H9 (cell line): ENCODE measurements at regions not wholly inside any gene's neighbourhood (a gene's known extent, or its start where the extent isn't known, plus 50 kb on each side); places are given as distances from the start of the nearest gene placed in this dataset.

ENCODE experiments used
- DNase-seq: peaks from one replicate; pipeline ENCODE4 v3.0.0-alpha.2; 2017
- H2AFZ ChIP-seq: one replicate; pipeline ENCODE4 v1.6.1; 2013; ENCODE audit warnings: mild to moderate bottlenecking, low read length, control low read depth, moderate library complexity
- H2AK5ac ChIP-seq: 2 replicates; pipeline ENCODE4 v1.6.1; 2013; ENCODE audit warnings: low read length, control low read depth, mixed read lengths; ENCODE audit not compliant: insufficient read length
- H2BK120ac ChIP-seq: one replicate; pipeline ENCODE4 v1.6.1; 2013; ENCODE audit warnings: low read depth, mild to moderate bottlenecking, low read length, control low read depth, inconsistent platforms; ENCODE audit not compliant: poor library complexity, severe bottlenecking
- H2BK12ac ChIP-seq: 2 replicates; pipeline ENCODE4 v1.6.1; 2013; ENCODE audit warnings: low read length, control low read depth, mixed read lengths, low read depth; ENCODE audit not compliant: insufficient read length
- H2BK15ac ChIP-seq: 2 replicates; pipeline ENCODE4 v1.6.1; 2013; ENCODE audit warnings: low read depth, low read length, control low read depth
- H2BK20ac ChIP-seq: one replicate; pipeline ENCODE4 v1.6.1; 2013; ENCODE audit warnings: low read depth, mild to moderate bottlenecking, low read length, control low read depth, inconsistent platforms; ENCODE audit not compliant: poor library complexity, severe bottlenecking
- H2BK5ac ChIP-seq: 2 replicates; pipeline ENCODE4 v1.6.1; 2013; ENCODE audit warnings: low read length, control low read depth, mixed read lengths; ENCODE audit not compliant: insufficient read length
- H3K14ac ChIP-seq: 2 replicates; pipeline ENCODE4 v1.6.1; 2013; ENCODE audit warnings: low read length, control low read depth; ENCODE audit not compliant: insufficient read depth
- H3K18ac ChIP-seq: 2 replicates; pipeline ENCODE4 v1.6.1; 2013; ENCODE audit warnings: low read depth, mild to moderate bottlenecking, mixed read lengths, low read length, control low read depth; ENCODE audit not compliant: insufficient read length
- H3K23ac ChIP-seq: 2 replicates; pipeline ENCODE4 v1.6.1; 2013; ENCODE audit warnings: low read length, control low read depth, mixed read lengths, low read depth; ENCODE audit not compliant: insufficient read length
- H3K23me2 ChIP-seq: 2 replicates; pipeline ENCODE4 v1.6.1; 2013; ENCODE audit warnings: low read depth, mild to moderate bottlenecking, mixed read lengths, low read length, control low read depth; ENCODE audit not compliant: insufficient read length, poor library complexity, severe bottlenecking
- H3K27ac ChIP-seq: 2 replicates; pipeline ENCODE4 v1.5.1; 2013; ENCODE audit warnings: low read length, control low read depth, mixed read lengths, low read depth; ENCODE audit not compliant: insufficient read length
- H3K27me3 ChIP-seq: 2 replicates; pipeline ENCODE4 v1.6.1; 2013; ENCODE audit warnings: low read length, control low read depth, inconsistent platforms; ENCODE audit not compliant: insufficient read depth
- H3K4ac ChIP-seq: 2 replicates; pipeline ENCODE4 v1.6.1; 2013; ENCODE audit warnings: low read depth, mild to moderate bottlenecking, control low read depth, inconsistent platforms, low read length, moderate library complexity
- H3K4me1 ChIP-seq: 2 replicates; pipeline ENCODE4 v1.6.1; 2013; ENCODE audit warnings: low read length, control low read depth, inconsistent platforms; ENCODE audit not compliant: insufficient read depth
- H3K4me2 ChIP-seq: 2 replicates; pipeline ENCODE4 v1.6.1; 2013; ENCODE audit warnings: low read length, control low read depth, mixed read lengths; ENCODE audit not compliant: insufficient read length, insufficient read depth
- H3K56ac ChIP-seq: 2 replicates; pipeline ENCODE4 v1.6.1; 2013; ENCODE audit warnings: low read depth, mild to moderate bottlenecking, mixed read lengths, low read length, control low read depth; ENCODE audit not compliant: insufficient read length
- H3K79me1 ChIP-seq: 2 replicates; pipeline ENCODE4 v1.6.1; 2013; ENCODE audit warnings: low read depth, mild to moderate bottlenecking, moderate library complexity, low read length, control low read depth, inconsistent platforms; ENCODE audit not compliant: insufficient read depth, poor library complexity, severe bottlenecking
- H3K79me2 ChIP-seq: 2 replicates; pipeline ENCODE4 v1.6.1; 2013; ENCODE audit warnings: low read length, control low read depth, inconsistent platforms; ENCODE audit not compliant: insufficient read depth
- H3K9ac ChIP-seq: 2 replicates; pipeline ENCODE4 v1.6.1; 2013; ENCODE audit warnings: low read length, control low read depth, mixed read lengths; ENCODE audit not compliant: insufficient read length; ENCODE audit errors: extremely low read depth
- H3K9me3 ChIP-seq: one replicate; pipeline ENCODE4 v1.6.1; 2013; ENCODE audit warnings: low read depth, low read length, inconsistent platforms; ENCODE audit not compliant: control insufficient read depth
- H3T11ph ChIP-seq: one replicate; pipeline ENCODE4 v1.6.1; 2013; ENCODE audit warnings: mild to moderate bottlenecking, low read length, control low read depth, inconsistent platforms
- H4K20me1 ChIP-seq: one replicate; pipeline ENCODE4 v1.6.1; 2013; ENCODE audit not compliant: control insufficient read depth, insufficient read length, insufficient read depth
- H4K5ac ChIP-seq: 2 replicates; pipeline ENCODE4 v1.6.1; 2013; ENCODE audit warnings: low read depth, mild to moderate bottlenecking, mixed read lengths, low read length, control low read depth; ENCODE audit not compliant: insufficient read length
- H4K8ac ChIP-seq: replicated peaks from 2 replicates; pipeline ENCODE4 v1.6.1; 2013; ENCODE audit warnings: low read length, control low read depth, mixed read lengths, low read depth; ENCODE audit not compliant: insufficient read length
- H4K91ac ChIP-seq: 2 replicates; pipeline ENCODE4 v1.6.1; 2013; ENCODE audit warnings: low read depth, mild to moderate bottlenecking, moderate library complexity, mixed read lengths, low read length, control low read depth; ENCODE audit not compliant: insufficient read length
- H3K27ac Mint-ChIP-seq, 3 experiments: 2 replicates in 2 of 3; 3 replicates in 1 of 3; pipeline ENCODE4 v1.8.0; 2020 to 2021; ENCODE audit warnings: mixed read lengths in 3 of 3, mild to moderate bottlenecking in 1 of 3, moderate library complexity in 1 of 3
- H3K27me3 Mint-ChIP-seq: 2 replicates; pipeline ENCODE4 v1.8.0; 2021; ENCODE audit warnings: low read depth, mild to moderate bottlenecking, moderate library complexity, mixed read lengths
- H3K36me3 Mint-ChIP-seq, 3 experiments: 2 replicates in 2 of 3; 3 replicates in 1 of 3; pipeline ENCODE4 v1.8.0; 2020 to 2021; ENCODE audit warnings: low read depth in 3 of 3, mixed read lengths in 3 of 3; ENCODE audit not compliant: insufficient read depth in 1 of 3
- H3K4me1 Mint-ChIP-seq, 2 experiments: 2 replicates each; pipeline ENCODE4 v1.8.0; 2020; ENCODE audit warnings: mixed read lengths in 2 of 2
- H3K4me3 Mint-ChIP-seq, 2 experiments: 2 replicates in 1 of 2; 3 replicates in 1 of 2; pipeline ENCODE4 v1.8.0; 2020 to 2021; ENCODE audit warnings: mild to moderate bottlenecking in 2 of 2, mixed read lengths in 2 of 2, moderate library complexity in 1 of 2
- H3K9me3 Mint-ChIP-seq, 2 experiments: 2 replicates in 1 of 2; 3 replicates in 1 of 2; pipeline ENCODE4 v1.8.0; 2020; ENCODE audit warnings: mild to moderate bottlenecking in 2 of 2, mixed read lengths in 2 of 2, moderate library complexity in 1 of 2
- CTCF ChIP-seq: fragments of 200-600 bp; sonication (generic); conservative IDR thresholded peaks from 3 replicates; pipeline ENCODE4 v1.8.0; 2021; ENCODE audit warnings: antibody characterized with exemption, mild to moderate bottlenecking
- WGBS: extraction: QIAGEN DNeasy Blood & Tissue Kit; methylation state at CpG from one replicate; pipeline ENCODE4 v1.1.7; 2013; ENCODE audit warnings: missing lambda C conversion rate, low lambda C conversion rate, mixed read lengths; ENCODE audit not compliant: insufficient read length; ENCODE audit errors: extremely low coverage; 5-methylcytosine and 5-hydroxymethylcytosine counted together

GRCh38 chr18:33817096-33817495, 239.1 kb downstream of the ASXL3 start:
- H3K9me3 Mint-ChIP-seq, result peaks cover 5 to 7% of the 10 kb centered on the region in 2 experiments; a peak in 4 of 5 replicates

More at GRCh38 chr18:33817096-33817495, 239.1 kb downstream of the ASXL3 start:
- Histone ChIP-seq H3K23me2 (peaks cover 2% of the 10 kb centered on the region), H3K23ac (no peak overlapping the region), H3K79me1 (no peaks in the 10 kb centered on the region), H2BK20ac (no peak overlapping the region), H2BK15ac (no peak overlapping the region), H4K5ac (no peak overlapping the region), H3K79me2 (no peaks in the 10 kb centered on the region), H2AK5ac (no peak overlapping the region), H3K9ac (no peak overlapping the region), H3K56ac (no peak overlapping the region), H3K18ac (no peak overlapping the region), H3K27me3 (no peaks in the 10 kb centered on the region), H3K4me1 (no peaks in the 10 kb centered on the region), H2BK120ac (no peak overlapping the region), H3K4me2 (no peak overlapping the region), H3T11ph (no peak overlapping the region), H3K4ac (no peak overlapping the region), H3K9me3 (no peaks in the 10 kb centered on the region), H2AFZ (no peak overlapping the region), H2BK12ac (no peak overlapping the region), H3K14ac (no peak overlapping the region), H3K27ac (no peak overlapping the region), H4K8ac (no peak overlapping the region), H4K20me1 (no peaks in the 10 kb centered on the region), H2BK5ac (no peak overlapping the region), H4K91ac (no peak overlapping the region)
- TF ChIP-seq CTCF, result no peak
- no peak for DNase-seq
- H3K4me3 Mint-ChIP-seq, result no peak overlapping the region
- peaks cover 3 to 9% (median 4%) of the 10 kb centered on the region in 3 experiments; a peak in 5 of 7 replicates for H3K36me3 Mint-ChIP-seq
- no peak overlapping the region for H3K27ac Mint-ChIP-seq
- H3K27me3 Mint-ChIP-seq, result peaks cover 11% of the 10 kb centered on the region
- peaks cover 11 to 13% of the 10 kb centered on the region in 2 experiments for H3K4me1 Mint-ChIP-seq
- no CpG with 5 or more reads among the region's 1 CpG for WGBS
